Calu3 (cell line): ENCODE measurements at regions not wholly inside any gene's neighbourhood (a gene's known extent, or its start where the extent isn't known, plus 50 kb on each side); places are given as distances from the start of the nearest gene placed in this dataset.

Experiments used
- BruUV-seq: library from RNA; stranded (reverse); fragments of 400-500 nt; replicated peaks from 2 replicates; lab custom pipeline; 2021; lab: Mats Ljungman, UMichigan
- CTCF ChIA-PET: fragments of 300-600 bp; sonication (Branson Sonifier 250); formaldehyde crosslinking; loops from one replicate; lab custom pipeline; 2022; ENCODE audit warnings: antibody characterized with exemption; lab: Charles Lee
- DNase-seq: peaks from one replicate; pipeline ENCODE4 v3.0.0; 2022
- H3K27ac Mint-ChIP-seq: one replicate; pipeline ENCODE4 v1.8.0; 2022; ENCODE audit warnings: mixed read lengths; ENCODE audit not compliant: unreplicated experiment
- H3K27me3 Mint-ChIP-seq: one replicate; pipeline ENCODE4 v1.8.0; 2022; ENCODE audit warnings: mixed read lengths; ENCODE audit not compliant: unreplicated experiment
- H3K36me3 Mint-ChIP-seq: one replicate; pipeline ENCODE4 v1.8.0; 2022; ENCODE audit warnings: mild to moderate bottlenecking, moderate library complexity, mixed read lengths; ENCODE audit not compliant: insufficient read depth, unreplicated experiment
- H3K4me1 Mint-ChIP-seq: one replicate; pipeline ENCODE4 v1.8.0; 2022; ENCODE audit warnings: mild to moderate bottlenecking, low read depth, mixed read lengths; ENCODE audit not compliant: unreplicated experiment
- H3K4me3 Mint-ChIP-seq: one replicate; pipeline ENCODE4 v1.8.0; 2022; ENCODE audit warnings: mild to moderate bottlenecking, low read depth, moderate library complexity, mixed read lengths; ENCODE audit not compliant: unreplicated experiment
- H3K9me3 Mint-ChIP-seq: one replicate; pipeline ENCODE4 v1.8.0; 2022; ENCODE audit warnings: low read depth, mixed read lengths; ENCODE audit not compliant: unreplicated experiment
- intact Hi-C: fragments of 100-400 bp; cut with micrococcal nuclease; formaldehyde crosslinking; loops from one replicate; pipeline ENCODE4 v1.10.0; 2022; ENCODE audit not compliant: unreplicated experiment
- TF ChIP-seq, protein P1 (sequence below): fragments of 200-600 bp; IDR thresholded peaks from one replicate; pipeline ENCODE4 v1.8.0; 2022; ENCODE audit warnings: antibody characterized with exemption; ENCODE audit not compliant: unreplicated experiment

- H3K27me3 Mint-ChIP-seq: peaks cover 13% of the 10 kb centered on the region
- intact Hi-C loops: no loop called here
- BruUV-seq: no TSS peak
- CTCF ChIA-PET: no interaction called here
- no peak for DNase-seq
- H3K4me1 Mint-ChIP-seq: peaks cover 11% of the 10 kb centered on the region
- H3K27ac Mint-ChIP-seq: no peak overlapping the region
- no peaks in the 10 kb centered on the region for H3K9me3 Mint-ChIP-seq
- TF ChIP-seq, protein P1, sequence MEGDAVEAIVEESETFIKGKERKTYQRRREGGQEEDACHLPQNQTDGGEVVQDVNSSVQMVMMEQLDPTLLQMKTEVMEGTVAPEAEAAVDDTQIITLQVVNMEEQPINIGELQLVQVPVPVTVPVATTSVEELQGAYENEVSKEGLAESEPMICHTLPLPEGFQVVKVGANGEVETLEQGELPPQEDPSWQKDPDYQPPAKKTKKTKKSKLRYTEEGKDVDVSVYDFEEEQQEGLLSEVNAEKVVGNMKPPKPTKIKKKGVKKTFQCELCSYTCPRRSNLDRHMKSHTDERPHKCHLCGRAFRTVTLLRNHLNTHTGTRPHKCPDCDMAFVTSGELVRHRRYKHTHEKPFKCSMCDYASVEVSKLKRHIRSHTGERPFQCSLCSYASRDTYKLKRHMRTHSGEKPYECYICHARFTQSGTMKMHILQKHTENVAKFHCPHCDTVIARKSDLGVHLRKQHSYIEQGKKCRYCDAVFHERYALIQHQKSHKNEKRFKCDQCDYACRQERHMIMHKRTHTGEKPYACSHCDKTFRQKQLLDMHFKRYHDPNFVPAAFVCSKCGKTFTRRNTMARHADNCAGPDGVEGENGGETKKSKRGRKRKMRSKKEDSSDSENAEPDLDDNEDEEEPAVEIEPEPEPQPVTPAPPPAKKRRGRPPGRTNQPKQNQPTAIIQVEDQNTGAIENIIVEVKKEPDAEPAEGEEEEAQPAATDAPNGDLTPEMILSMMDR: no peak
- no peaks in the 10 kb centered on the region for H3K36me3 Mint-ChIP-seq
- H3K4me3 Mint-ChIP-seq: no peak overlapping the region
Measured at GRCh38 chr7:24462117-24462516, 111.1 kb upstream of the PALS2 start.

GRCh38 chr7:24462984-24463383, 110.3 kb upstream of the PALS2 start:
- CTCF ChIA-PET: no interaction called here
- intact Hi-C loops: no loop called here

GRCh38 chr7:24463474-24463873, 109.8 kb upstream of the PALS2 start:
- intact Hi-C loops: no loop called here
- CTCF ChIA-PET: interaction anchor here (1.7 kb wide), 1 partner anchor 15 kb away, joined by 4 read pairs; no protein-coding TSS in a partner anchor

More at GRCh38 chr7:24462984-24463383, 110.3 kb upstream of the PALS2 start:
- Mint-ChIP-seq H3K36me3 (no peaks in the 10 kb centered on the region), H3K27me3 (peaks cover 13% of the 10 kb centered on the region), H3K4me1 (peaks cover 11% of the 10 kb centered on the region), H3K27ac (no peak overlapping the region), H3K4me3 (no peak overlapping the region), H3K9me3 (no peaks in the 10 kb centered on the region)
- TF ChIP-seq, protein P1: no peak
- BruUV-seq: no TSS peak
- no peak for DNase-seq

DNA sequence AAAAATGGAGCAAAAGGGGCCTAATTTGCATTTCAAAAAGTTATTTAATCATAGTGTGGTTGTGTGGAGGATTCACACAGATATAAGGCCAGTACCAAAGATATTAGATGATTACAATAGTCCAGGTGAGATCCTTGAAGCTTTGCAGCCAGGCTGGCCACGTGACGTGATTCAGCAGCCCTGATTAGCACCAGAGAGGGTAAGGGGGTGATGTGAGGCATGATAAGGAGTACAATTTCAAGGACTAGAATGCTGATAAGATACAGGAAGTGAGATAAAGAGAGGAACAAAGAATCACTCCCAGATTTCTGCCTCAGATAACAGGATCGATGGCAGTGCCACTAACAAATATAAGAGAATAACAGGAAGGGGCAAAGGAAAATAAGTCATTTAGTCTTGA, 108.4 kb upstream of the PALS2 start:
- no peaks in the 10 kb centered on the region for H3K36me3 Mint-ChIP-seq
- H3K9me3 Mint-ChIP-seq: no peaks in the 10 kb centered on the region
- no TSS peak for BruUV-seq
- CTCF ChIA-PET: interaction anchor here (1.7 kb wide), 1 partner anchor 13 kb away, joined by 4 read pairs; no protein-coding TSS in a partner anchor
- DNase-seq: no peak
- H3K27me3 Mint-ChIP-seq: peaks cover 13% of the 10 kb centered on the region
- H3K4me1 Mint-ChIP-seq: peaks cover 11% of the 10 kb centered on the region
- intact Hi-C loops: no loop called here
- TF ChIP-seq, protein P1: no peak
- no peak overlapping the region for H3K27ac Mint-ChIP-seq
- H3K4me3 Mint-ChIP-seq: no peak overlapping the region

More at GRCh38 chr7:24463474-24463873, 109.8 kb upstream of the PALS2 start:
- H3K4me1 Mint-ChIP-seq: peaks cover 11% of the 10 kb centered on the region
- H3K9me3 Mint-ChIP-seq: no peaks in the 10 kb centered on the region
- DNase-seq: no peak
- BruUV-seq: no TSS peak
- TF ChIP-seq, protein P1: no peak
- H3K27ac Mint-ChIP-seq: no peak overlapping the region
- no peaks in the 10 kb centered on the region for H3K36me3 Mint-ChIP-seq
- H3K27me3 Mint-ChIP-seq: peaks cover 13% of the 10 kb centered on the region
- H3K4me3 Mint-ChIP-seq: no peak overlapping the region
